Loucy (cell line): ENCODE measurements at regions not wholly inside any gene's neighbourhood (a gene's known extent, or its start where the extent isn't known, plus 50 kb on each side); places are given as distances from the start of the nearest gene placed in this dataset.

Experiments used
- H2AFZ ChIP-seq: fragments of 200-600 bp; sonication (generic); 2 replicates; pipeline ENCODE4 v1.6.0; 2016; ENCODE audit warnings: antibody characterized with exemption, mild to moderate bottlenecking, low read length, moderate library complexity
- H3F3A ChIP-seq: fragments of 200-600 bp; 2 replicates; pipeline ENCODE4 v1.6.0; 2016; ENCODE audit warnings: antibody characterized with exemption, low read depth, mild to moderate bottlenecking
- H3K27me3 ChIP-seq: fragments of 200-600 bp; sonication (generic); 2 replicates; pipeline ENCODE4 v1.6.1; 2014; ENCODE audit warnings: low read length, mild to moderate bottlenecking; ENCODE audit not compliant: insufficient read depth, poor library complexity, severe bottlenecking
- H3K36me3 ChIP-seq: fragments of 200-600 bp; sonication (generic); 2 replicates; pipeline ENCODE4 v1.6.1; 2016; ENCODE audit warnings: low read length; ENCODE audit not compliant: insufficient read depth
- H3K4me1 ChIP-seq: fragments of 200-600 bp; sonication (generic); 2 replicates; pipeline ENCODE4 v1.5.1; 2014; ENCODE audit warnings: low read length, mild to moderate bottlenecking; ENCODE audit not compliant: insufficient read depth, poor library complexity, severe bottlenecking
- H3K4me2 ChIP-seq: fragments of 200-600 bp; sonication (generic); 2 replicates; pipeline ENCODE4 v1.6.0; 2014; ENCODE audit warnings: antibody characterized with exemption, low read length, low read depth, mild to moderate bottlenecking; ENCODE audit not compliant: poor library complexity, severe bottlenecking
- H3K4me3 ChIP-seq: fragments of 200-600 bp; sonication (generic); 2 replicates; pipeline ENCODE4 v1.5.1; 2014; ENCODE audit warnings: low read length, mild to moderate bottlenecking, mixed read lengths; ENCODE audit not compliant: poor library complexity, severe bottlenecking
- H3K79me2 ChIP-seq: fragments of 200-600 bp; sonication (generic); 2 replicates; pipeline ENCODE4 v1.6.1; 2014; ENCODE audit warnings: low read length; ENCODE audit not compliant: insufficient read depth
- H3K9ac ChIP-seq: fragments of 200-600 bp; sonication (generic); 2 replicates; pipeline ENCODE4 v1.6.0; 2014; ENCODE audit warnings: mild to moderate bottlenecking, low read depth, low read length, moderate library complexity; ENCODE audit not compliant: poor library complexity, severe bottlenecking
- H3K9me2 ChIP-seq: fragments of 200-600 bp; sonication (generic); replicated peaks from 2 replicates; pipeline ENCODE4 v1.6.1; 2016; ENCODE audit warnings: low read depth, low read length, mixed read lengths
- H3K9me3 ChIP-seq: fragments of 200-600 bp; sonication (generic); 2 replicates; pipeline ENCODE4 v1.6.1; 2014; ENCODE audit warnings: mild to moderate bottlenecking, antibody characterized with exemption, low read length, low read depth; ENCODE audit not compliant: insufficient read depth
- H4K20me1 ChIP-seq: fragments of 200-600 bp; sonication (generic); 2 replicates; pipeline ENCODE4 v1.6.0; 2014; ENCODE audit warnings: antibody characterized with exemption, low read length, mild to moderate bottlenecking; ENCODE audit not compliant: insufficient read depth, poor library complexity, severe bottlenecking
- EZH2phosphoT487 ChIP-seq: fragments of 200-600 bp; IDR thresholded peaks from 2 replicates; pipeline ENCODE4 v1.6.1; 2018; ENCODE audit warnings: antibody characterized with exemption, mild to moderate bottlenecking, moderate library complexity, borderline replicate concordance
- TF ChIP-seq, protein P1 (sequence below): fragments of 200-600 bp; sonication (generic); conservative IDR thresholded peaks from 2 replicates; pipeline ENCODE4 v1.5.1; 2014; ENCODE audit warnings: mild to moderate bottlenecking, antibody characterized with exemption, low read length

DNA sequence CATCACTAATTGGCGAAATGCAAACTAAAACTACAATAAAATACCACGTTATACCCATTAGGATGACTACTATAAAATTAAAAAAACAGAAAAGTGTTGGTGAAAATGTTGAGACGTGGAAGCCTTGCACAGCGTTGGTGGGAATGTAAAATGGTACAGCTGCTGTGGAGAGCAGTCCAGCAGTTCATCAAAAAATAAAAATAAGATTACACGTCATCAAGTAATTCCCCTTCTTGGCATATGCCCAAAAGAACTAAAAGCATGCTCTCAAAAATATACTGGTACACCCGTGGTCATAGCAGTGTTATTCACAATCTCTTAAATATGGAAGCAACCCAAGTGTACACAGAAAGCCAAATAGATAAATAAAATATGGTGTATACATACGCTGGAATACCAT is 71.8 kb upstream of the NDN start:
- H3K79me2 ChIP-seq = no peaks in the 10 kb centered on the region
- no peak overlapping the region for H3K4me2 ChIP-seq
- no peaks in the 10 kb centered on the region for H3K9me2 ChIP-seq
- H3F3A ChIP-seq = no peaks in the 10 kb centered on the region
- H3K4me3 ChIP-seq = no peak overlapping the region
- no peaks in the 10 kb centered on the region for H3K4me1 ChIP-seq
- H3K9me3 ChIP-seq = peaks cover 5% of the 10 kb centered on the region; the same call in 1 of the 2 replicates
- no peaks in the 10 kb centered on the region for H3K36me3 ChIP-seq
- no peaks in the 10 kb centered on the region for H3K27me3 ChIP-seq
- H2AFZ ChIP-seq = no peak overlapping the region
- TF ChIP-seq, protein P1, sequence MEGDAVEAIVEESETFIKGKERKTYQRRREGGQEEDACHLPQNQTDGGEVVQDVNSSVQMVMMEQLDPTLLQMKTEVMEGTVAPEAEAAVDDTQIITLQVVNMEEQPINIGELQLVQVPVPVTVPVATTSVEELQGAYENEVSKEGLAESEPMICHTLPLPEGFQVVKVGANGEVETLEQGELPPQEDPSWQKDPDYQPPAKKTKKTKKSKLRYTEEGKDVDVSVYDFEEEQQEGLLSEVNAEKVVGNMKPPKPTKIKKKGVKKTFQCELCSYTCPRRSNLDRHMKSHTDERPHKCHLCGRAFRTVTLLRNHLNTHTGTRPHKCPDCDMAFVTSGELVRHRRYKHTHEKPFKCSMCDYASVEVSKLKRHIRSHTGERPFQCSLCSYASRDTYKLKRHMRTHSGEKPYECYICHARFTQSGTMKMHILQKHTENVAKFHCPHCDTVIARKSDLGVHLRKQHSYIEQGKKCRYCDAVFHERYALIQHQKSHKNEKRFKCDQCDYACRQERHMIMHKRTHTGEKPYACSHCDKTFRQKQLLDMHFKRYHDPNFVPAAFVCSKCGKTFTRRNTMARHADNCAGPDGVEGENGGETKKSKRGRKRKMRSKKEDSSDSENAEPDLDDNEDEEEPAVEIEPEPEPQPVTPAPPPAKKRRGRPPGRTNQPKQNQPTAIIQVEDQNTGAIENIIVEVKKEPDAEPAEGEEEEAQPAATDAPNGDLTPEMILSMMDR = no peak
- no peak for TF ChIP-seq EZH2phosphoT487
- H3K9ac ChIP-seq = no peak overlapping the region
- no peaks in the 10 kb centered on the region for H4K20me1 ChIP-seq

DNA sequence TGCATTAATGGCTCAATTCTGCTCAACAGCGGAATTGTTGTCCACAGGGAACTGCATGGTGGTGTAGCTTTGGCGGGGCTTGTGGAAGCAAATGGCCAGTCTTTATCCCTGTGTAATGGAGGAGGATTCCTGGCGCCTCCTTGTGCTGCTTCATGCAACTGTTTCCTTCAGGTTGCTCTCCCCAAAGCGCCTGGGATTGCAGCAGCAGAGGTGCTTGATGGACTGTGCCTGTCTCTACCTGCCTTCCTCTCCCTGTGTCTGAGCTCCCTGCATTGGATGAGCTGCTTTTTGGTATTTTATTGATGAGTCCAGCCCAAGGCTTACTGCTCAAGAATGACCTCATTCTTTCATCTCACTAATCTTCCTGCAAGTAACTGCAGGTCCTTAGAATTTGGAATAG is 72.9 kb upstream of the NDN start:
- Histone ChIP-seq H3K4me2 (no peak overlapping the region), H2AFZ (no peak overlapping the region), H3F3A (no peaks in the 10 kb centered on the region), H3K36me3 (no peaks in the 10 kb centered on the region), H3K9me2 (no peaks in the 10 kb centered on the region), H3K79me2 (no peaks in the 10 kb centered on the region), H4K20me1 (no peaks in the 10 kb centered on the region), H3K9ac (no peak overlapping the region), H3K27me3 (no peaks in the 10 kb centered on the region), H3K4me3 (no peak overlapping the region), H3K9me3 (peaks cover 5% of the 10 kb centered on the region; the same call in 1 of the 2 replicates), H3K4me1 (no peaks in the 10 kb centered on the region)
- TF ChIP-seq, protein P1 = no peak
- TF ChIP-seq EZH2phosphoT487 = no peak

DNA sequence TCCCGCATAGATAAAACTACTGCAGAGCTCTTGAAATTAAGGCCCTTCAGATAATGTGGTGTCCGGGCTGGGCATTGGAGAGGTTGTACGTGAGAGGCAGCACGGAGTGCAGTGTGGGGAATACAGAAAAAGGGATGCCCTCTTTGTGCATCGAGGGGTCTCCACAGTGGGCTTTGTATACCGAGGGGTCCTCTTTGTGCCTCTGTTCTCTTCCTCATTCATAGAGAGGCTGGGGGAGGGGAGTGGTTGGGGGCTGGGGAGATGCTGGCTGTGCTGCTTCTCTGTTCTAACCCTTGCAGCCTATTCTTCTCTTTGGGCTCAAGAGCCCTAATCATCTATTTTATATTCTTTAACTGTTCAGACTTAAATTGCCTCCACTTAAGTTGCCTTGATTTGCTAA is 74.3 kb upstream of the NDN start:
- H2AFZ ChIP-seq = no peak overlapping the region
- no peak overlapping the region for H3K4me2 ChIP-seq
- no peaks in the 10 kb centered on the region for H4K20me1 ChIP-seq
- H3K9me3 ChIP-seq = peaks cover under 1% of the 10 kb centered on the region; the same call in 1 of the 2 replicates
- no peaks in the 10 kb centered on the region for H3K79me2 ChIP-seq
- no peak overlapping the region for H3K9ac ChIP-seq
- H3K4me3 ChIP-seq = no peak overlapping the region
- no peak for TF ChIP-seq EZH2phosphoT487
- TF ChIP-seq, protein P1 = no peak
- H3K4me1 ChIP-seq = no peaks in the 10 kb centered on the region
- no peaks in the 10 kb centered on the region for H3F3A ChIP-seq
- no peaks in the 10 kb centered on the region for H3K27me3 ChIP-seq
- H3K9me2 ChIP-seq = no peaks in the 10 kb centered on the region
- H3K36me3 ChIP-seq = no peaks in the 10 kb centered on the region
